GM03348 (cell line): ENCODE measurements at regions not wholly inside any gene's neighbourhood (a gene's known extent, or its start where the extent isn't known, plus 50 kb on each side); places are given as distances from the start of the nearest gene placed in this dataset.

Experiments used
- DNase-seq: peaks from one replicate; pipeline ENCODE4 v3.0.0; 2012; ENCODE audit warnings: low spot score

- no peak for DNase-seq
Observed at GRCh38 chr12:115857923-115858322, 419.6 kb downstream of the MED13L start.

- DNase-seq = no peak
Observed at GRCh38 chr12:115857160-115857920, 420.2 kb downstream of the MED13L start.

GRCh38 chr12:115852054-115852453 lies 425.4 kb downstream of the MED13L start:
- no peak for DNase-seq

- no peak for DNase-seq
Observed at GRCh38 chr12:115850957-115851356, 426.5 kb downstream of the MED13L start.

- DNase-seq = no peak
Observed at GRCh38 chr12:115849262-115849943, 428.1 kb downstream of the MED13L start.

- no peak for DNase-seq
Observed at GRCh38 chr12:115847398-115847797, 430.1 kb downstream of the MED13L start.

- no peak for DNase-seq
Observed at GRCh38 chr12:115846516-115846915, 431.0 kb downstream of the MED13L start.

GRCh38 chr12:115840159-115840558 lies 437.3 kb downstream of the MED13L start:
- DNase-seq = no peak

GRCh38 chr12:115838952-115839351 lies 438.5 kb downstream of the MED13L start:
- DNase-seq = no peak

- no peak for DNase-seq
Observed at GRCh38 chr12:115837220-115837619, 440.3 kb downstream of the MED13L start.

- no peak for DNase-seq
Observed at GRCh38 chr12:115835445-115835844, 442.0 kb downstream of the MED13L start.

GRCh38 chr12:115833704-115834103 lies 443.8 kb downstream of the MED13L start:
- no peak for DNase-seq

- no peak for DNase-seq
Observed at GRCh38 chr12:115830633-115831032, 446.9 kb downstream of the MED13L start.

GRCh38 chr12:115830070-115830469 lies 447.4 kb downstream of the MED13L start:
- DNase-seq = no peak

GRCh38 chr12:115828168-115828567 lies 449.3 kb downstream of the MED13L start:
- DNase-seq = no peak

- no peak for DNase-seq
Observed at GRCh38 chr12:115824936-115825602, 452.4 kb downstream of the MED13L start.

GRCh38 chr12:115823635-115824034 lies 453.9 kb downstream of the MED13L start:
- no peak for DNase-seq

GRCh38 chr12:115820656-115821055 lies 456.8 kb downstream of the MED13L start:
- DNase-seq = no peak

GRCh38 chr12:115818973-115819372 lies 458.5 kb downstream of the MED13L start:
- no peak for DNase-seq

- no peak for DNase-seq
Observed at GRCh38 chr12:115817389-115817788, 460.1 kb downstream of the MED13L start.

GRCh38 chr12:115815924-115816323 lies 461.6 kb downstream of the MED13L start:
- DNase-seq = no peak

- DNase-seq = no peak
Observed at GRCh38 chr12:115813256-115813655, 464.2 kb downstream of the MED13L start.

- no peak for DNase-seq
Observed at GRCh38 chr12:115811929-115812328, 465.6 kb downstream of the MED13L start.
